Trophoblast cell (in vitro differentiated cells and primary cell): ENCODE measurements at regions not wholly inside any gene's neighbourhood (a gene's known extent, or its start where the extent isn't known, plus 50 kb on each side); places are given as distances from the start of the nearest gene placed in this dataset.
A peak's percentile ranks its signal among the peaks of the same experiment; 100 is the strongest.

Experiments
- DNase-seq, 2 donors: peaks; one replicate each; pipeline ENCODE4 v3.0.0-alpha.2; 2016
- H2AFZ ChIP-seq: 2 replicates; pipeline ENCODE4 v1.6.1; 2013; ENCODE audit warnings: low read length, moderate library complexity, mild to moderate bottlenecking; ENCODE audit not compliant: insufficient read depth, poor library complexity
- H2AK5ac ChIP-seq: 2 replicates; pipeline ENCODE4 v1.6.1; 2013; ENCODE audit warnings: mild to moderate bottlenecking, low read length
- H2BK120ac ChIP-seq: 2 replicates; pipeline ENCODE4 v1.6.1; 2013; ENCODE audit warnings: low read length, mild to moderate bottlenecking, moderate library complexity; ENCODE audit not compliant: insufficient read depth, poor library complexity
- H2BK12ac ChIP-seq: 2 replicates; pipeline ENCODE4 v1.6.1; 2013; ENCODE audit warnings: mild to moderate bottlenecking, low read length, moderate library complexity
- H2BK5ac ChIP-seq: 2 replicates; pipeline ENCODE4 v1.6.1; 2013; ENCODE audit warnings: low read length, low read depth, moderate library complexity, mild to moderate bottlenecking; ENCODE audit not compliant: poor library complexity
- H3K14ac ChIP-seq: 2 replicates; pipeline ENCODE4 v1.6.1; 2013; ENCODE audit warnings: mild to moderate bottlenecking, low read length
- H3K18ac ChIP-seq: 2 replicates; pipeline ENCODE4 v1.6.1; 2013; ENCODE audit warnings: mild to moderate bottlenecking, low read length
- H3K23ac ChIP-seq: 2 replicates; pipeline ENCODE4 v1.6.1; 2013; ENCODE audit warnings: low read length
- H3K27ac ChIP-seq: 2 replicates; pipeline ENCODE4 v1.5.1; 2013; ENCODE audit warnings: low read depth, mild to moderate bottlenecking, inconsistent platforms, low read length, moderate library complexity
- H3K27me3 ChIP-seq: 2 replicates; pipeline ENCODE4 v1.6.1; 2013; ENCODE audit warnings: inconsistent platforms, mild to moderate bottlenecking, low read length, moderate library complexity; ENCODE audit not compliant: insufficient read depth
- H3K36me3 ChIP-seq, 2 experiments: 1 replicate in 1 of 2; 2 replicates in 1 of 2; pipeline ENCODE4 v1.6.1; 2013; ENCODE audit warnings: low read length in 2 of 2, mild to moderate bottlenecking in 2 of 2, moderate library complexity in 1 of 2; ENCODE audit not compliant: insufficient read depth in 2 of 2, control insufficient read depth in 1 of 2
- H3K4ac ChIP-seq: 2 replicates; pipeline ENCODE4 v1.6.1; 2013; ENCODE audit warnings: low read depth, mild to moderate bottlenecking, low read length, moderate library complexity
- H3K4me1 ChIP-seq, 2 experiments: 1 replicate in 1 of 2; 2 replicates in 1 of 2; pipeline ENCODE4 v1.6.1; 2013; ENCODE audit warnings: low read length in 2 of 2, mild to moderate bottlenecking in 2 of 2, moderate library complexity in 1 of 2; ENCODE audit not compliant: insufficient read depth in 2 of 2, control insufficient read depth in 1 of 2
- H3K4me2 ChIP-seq: 2 replicates; pipeline ENCODE4 v1.6.1; 2013; ENCODE audit warnings: inconsistent platforms, mild to moderate bottlenecking, low read length, moderate library complexity
- H3K4me3 ChIP-seq: 2 replicates; pipeline ENCODE4 v1.5.1; 2013; ENCODE audit warnings: mild to moderate bottlenecking, low read depth, low read length, inconsistent platforms
- H3K79me1 ChIP-seq: one replicate; pipeline ENCODE4 v1.6.1; 2013; ENCODE audit warnings: low read length
- H3K79me2 ChIP-seq: 2 replicates; pipeline ENCODE4 v1.6.1; 2013; ENCODE audit warnings: low read length, mild to moderate bottlenecking; ENCODE audit not compliant: control insufficient read depth, insufficient read depth, poor library complexity
- H3K9ac ChIP-seq: 2 replicates; pipeline ENCODE4 v1.6.1; 2013; ENCODE audit warnings: mild to moderate bottlenecking, low read length
- H3K9me3 ChIP-seq: 2 replicates; pipeline ENCODE4 v1.6.1; 2013; ENCODE audit warnings: low read depth, mild to moderate bottlenecking, control low read depth, inconsistent platforms, low read length; ENCODE audit not compliant: insufficient read depth
- H4K12ac ChIP-seq: 2 replicates; pipeline ENCODE4 v1.6.1; 2013; ENCODE audit warnings: low read depth, mild to moderate bottlenecking, low read length, moderate library complexity
- H4K8ac ChIP-seq: 2 replicates; pipeline ENCODE4 v1.6.1; 2013; ENCODE audit warnings: low read depth, mild to moderate bottlenecking, low read length, moderate library complexity
- H4K91ac ChIP-seq: one replicate; pipeline ENCODE4 v1.6.1; 2013; ENCODE audit warnings: low read depth, mild to moderate bottlenecking, low read length, moderate library complexity
- WGBS: extraction: QIAGEN DNeasy Blood & Tissue Kit; methylation state at CpG from one replicate; pipeline ENCODE4 v1.1.7; 2013; ENCODE audit warnings: missing lambda C conversion rate; ENCODE audit not compliant: insufficient read length, insufficient coverage; ENCODE audit errors: extremely low coverage; 5-methylcytosine and 5-hydroxymethylcytosine counted together

DNA sequence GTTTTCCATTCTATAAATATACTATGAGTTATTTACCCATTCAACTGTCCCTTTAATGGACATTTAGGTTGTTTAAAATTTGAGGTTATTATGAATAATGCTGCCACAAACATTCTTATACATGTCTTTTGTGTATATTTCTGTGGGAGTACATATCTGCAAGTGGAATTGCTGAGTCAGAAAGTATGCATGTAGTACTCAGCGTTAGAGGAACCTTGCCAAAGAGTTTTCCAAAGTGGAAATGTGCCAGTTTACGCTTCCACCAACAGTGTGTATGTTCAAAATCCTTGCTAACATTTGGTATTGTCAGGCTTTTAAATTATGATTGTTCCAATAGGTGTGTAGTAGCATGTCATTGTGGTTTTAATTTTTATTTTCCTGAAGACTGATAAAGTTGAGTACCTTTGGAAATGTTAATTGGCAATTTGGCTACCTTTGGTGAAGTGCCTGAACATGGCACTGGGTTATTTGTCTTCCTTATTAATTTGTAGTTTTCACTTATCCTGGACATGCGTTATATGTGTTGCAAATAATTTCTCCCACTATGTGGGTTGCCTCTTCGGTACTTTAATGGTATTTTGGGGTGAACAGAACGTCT lies 341.2 kb downstream of the CD83 start:
- Histone ChIP-seq H3K79me2 (no peaks in the 10 kb centered on the region), H3K18ac (no peak overlapping the region), H3K27ac (no peak overlapping the region), H3K36me3 (no peaks in the 10 kb centered on the region), H3K23ac (no peak overlapping the region), H4K8ac (no peak overlapping the region), H3K4ac (no peak overlapping the region), H3K4me1 (no peaks in the 10 kb centered on the region), H2AFZ (no peak overlapping the region), H4K12ac (no peak overlapping the region), H2BK12ac (no peak overlapping the region), H3K9me3 (no peaks in the 10 kb centered on the region), H3K79me1 (no peaks in the 10 kb centered on the region), H2BK5ac (no peak overlapping the region), H4K91ac (no peak overlapping the region), H3K14ac (no peak overlapping the region), H3K27me3 (no peaks in the 10 kb centered on the region), H3K9ac (no peak overlapping the region), H2AK5ac (no peak overlapping the region), H3K4me3 (no peak overlapping the region), H3K4me2 (no peak overlapping the region), H2BK120ac (no peak overlapping the region)
- no peak for DNase-seq
- WGBS, result no CpG with 5 or more reads among the region's 5 CpGs

DNA sequence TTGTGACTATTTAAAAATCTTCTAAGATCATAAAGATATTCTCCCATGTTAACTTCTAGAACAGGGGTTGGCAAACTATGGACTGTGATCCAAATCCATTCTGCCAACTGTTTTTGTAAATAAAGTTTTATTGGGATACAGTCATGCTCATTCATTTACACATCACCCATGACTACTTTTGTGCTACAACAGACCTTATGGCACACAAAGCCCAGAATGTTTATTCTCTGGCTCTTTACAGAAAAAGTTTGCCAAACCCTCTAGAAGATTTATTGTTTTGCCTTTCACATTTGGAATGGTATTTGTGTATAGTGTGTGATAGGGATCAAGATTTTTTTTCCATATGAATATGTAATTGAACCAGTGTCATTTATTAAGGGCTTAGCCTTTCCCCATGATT lies 341.7 kb downstream of the CD83 start:
- Histone ChIP-seq H3K9ac (no peak overlapping the region), H3K4me3 (no peak overlapping the region), H3K79me1 (no peaks in the 10 kb centered on the region), H3K27me3 (no peaks in the 10 kb centered on the region), H2AFZ (no peak overlapping the region), H3K4ac (no peak overlapping the region), H4K91ac (no peak overlapping the region), H2BK120ac (no peak overlapping the region), H3K4me1 (no peaks in the 10 kb centered on the region), H3K14ac (no peak overlapping the region), H4K8ac (no peak overlapping the region), H2BK5ac (no peak overlapping the region), H3K27ac (no peak overlapping the region), H2AK5ac (no peak overlapping the region), H3K79me2 (no peaks in the 10 kb centered on the region), H3K36me3 (no peaks in the 10 kb centered on the region), H3K4me2 (no peak overlapping the region), H3K9me3 (no peaks in the 10 kb centered on the region), H3K18ac (no peak overlapping the region), H4K12ac (no peak overlapping the region), H2BK12ac (no peak overlapping the region), H3K23ac (no peak overlapping the region)
- DNase-seq, result no peak

DNA sequence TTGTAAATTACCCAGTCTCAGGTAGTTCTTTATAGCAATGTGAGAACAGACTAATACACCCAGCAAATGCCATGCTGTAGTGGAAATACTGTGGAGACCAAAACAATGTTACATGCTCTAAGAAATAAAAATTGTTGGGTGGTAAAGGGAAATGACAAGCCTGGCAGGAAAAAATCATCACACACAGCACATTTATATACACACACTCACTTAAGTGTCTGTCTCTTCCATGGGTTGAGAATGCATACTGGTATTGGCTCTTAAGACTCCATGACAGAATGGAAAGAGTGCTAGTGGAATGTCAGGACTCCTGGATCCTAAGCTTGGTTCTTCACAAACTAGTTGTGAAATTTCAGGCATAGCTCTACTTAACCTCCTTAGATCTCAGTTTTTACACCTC lies 343.0 kb downstream of the CD83 start:
- H3K23ac ChIP-seq, result no peak overlapping the region
- no peak overlapping the region for H2BK120ac ChIP-seq
- H3K79me2 ChIP-seq, result no peaks in the 10 kb centered on the region
- no peak overlapping the region for H4K12ac ChIP-seq
- no peak overlapping the region for H3K4me3 ChIP-seq
- H2BK5ac ChIP-seq, result no peak overlapping the region
- H3K18ac ChIP-seq, result no peak overlapping the region
- H3K9me3 ChIP-seq, result no peaks in the 10 kb centered on the region
- peak in 1 of 2 donors; percentile 64 for DNase-seq
- H4K8ac ChIP-seq, result no peak overlapping the region
- H3K4me1 ChIP-seq, result no peaks in the 10 kb centered on the region
- H3K36me3 ChIP-seq, result no peaks in the 10 kb centered on the region
- H3K9ac ChIP-seq, result no peak overlapping the region
- no peak overlapping the region for H4K91ac ChIP-seq
- H3K4me2 ChIP-seq, result no peak overlapping the region
- no peak overlapping the region for H3K27ac ChIP-seq
- no peak overlapping the region for H2BK12ac ChIP-seq
- H2AFZ ChIP-seq, result no peak overlapping the region
- H3K4ac ChIP-seq, result no peak overlapping the region
- no peak overlapping the region for H3K14ac ChIP-seq
- H3K27me3 ChIP-seq, result no peaks in the 10 kb centered on the region
- no peak overlapping the region for H2AK5ac ChIP-seq
- no peaks in the 10 kb centered on the region for H3K79me1 ChIP-seq

DNA sequence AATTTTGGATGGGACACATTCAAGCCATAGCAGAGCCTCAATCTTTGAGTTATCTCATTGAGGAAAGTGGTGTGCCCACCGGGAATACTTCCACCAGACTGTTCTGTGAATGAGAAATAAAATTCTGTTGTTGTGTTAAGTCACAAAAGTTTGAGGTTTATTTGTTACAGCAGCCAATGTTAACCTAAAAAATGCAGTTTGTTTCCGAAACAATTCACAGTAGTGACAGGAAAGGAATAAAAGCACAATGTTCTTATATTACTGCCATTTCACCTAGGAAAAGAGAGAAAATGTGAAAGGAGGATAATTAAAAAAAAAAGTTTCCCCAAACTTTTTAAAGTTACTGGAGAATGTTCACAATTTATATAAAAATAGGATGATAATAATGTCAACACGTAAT lies 344.6 kb downstream of the CD83 start:
- no peak overlapping the region for H4K8ac ChIP-seq
- no peak for DNase-seq
- no peaks in the 10 kb centered on the region for H3K9me3 ChIP-seq
- H3K36me3 ChIP-seq, result no peaks in the 10 kb centered on the region
- H2BK120ac ChIP-seq, result no peak overlapping the region
- no peak overlapping the region for H3K9ac ChIP-seq
- no peak overlapping the region for H3K23ac ChIP-seq
- no peak overlapping the region for H2AFZ ChIP-seq
- no peak overlapping the region for H4K91ac ChIP-seq
- no peak overlapping the region for H2BK5ac ChIP-seq
- H2AK5ac ChIP-seq, result no peak overlapping the region
- no peaks in the 10 kb centered on the region for H3K4me1 ChIP-seq
- no peak overlapping the region for H3K4ac ChIP-seq
- no CpG with 5 or more reads among the region's 3 CpGs for WGBS
- H2BK12ac ChIP-seq, result no peak overlapping the region
- no peak overlapping the region for H3K4me2 ChIP-seq
- H3K4me3 ChIP-seq, result no peak overlapping the region
- H3K14ac ChIP-seq, result no peak overlapping the region
- H3K27me3 ChIP-seq, result no peaks in the 10 kb centered on the region
- no peak overlapping the region for H4K12ac ChIP-seq
- no peaks in the 10 kb centered on the region for H3K79me1 ChIP-seq
- H3K18ac ChIP-seq, result no peak overlapping the region
- no peak overlapping the region for H3K27ac ChIP-seq
- no peaks in the 10 kb centered on the region for H3K79me2 ChIP-seq
